ENCODE measurements at regions not wholly inside any gene's neighbourhood (a gene's known extent, or its start where the extent isn't known, plus 50 kb on each side); places are given as distances from the start of the nearest gene placed in this dataset.

DNA sequence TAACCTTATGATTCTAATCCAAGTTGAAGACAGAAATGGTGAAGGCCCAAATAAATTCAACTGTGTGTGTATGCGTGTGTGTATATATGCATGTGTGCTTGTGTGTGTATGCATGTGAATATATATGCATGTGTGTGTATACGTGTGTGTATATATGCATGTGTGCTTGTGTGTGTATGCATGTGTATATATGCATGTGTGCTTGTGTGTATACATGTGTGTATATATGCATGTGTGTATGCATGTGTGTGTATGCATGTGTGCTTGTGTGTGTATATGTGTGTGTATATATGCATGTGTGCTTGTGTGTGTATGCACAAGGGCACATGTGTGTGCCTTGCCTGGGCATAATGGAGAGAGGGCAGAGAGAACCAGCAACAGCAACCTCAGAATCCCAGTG lies 184.7 kb upstream of the PLPP4 start:
- TF ChIP-seq, protein P1, sequence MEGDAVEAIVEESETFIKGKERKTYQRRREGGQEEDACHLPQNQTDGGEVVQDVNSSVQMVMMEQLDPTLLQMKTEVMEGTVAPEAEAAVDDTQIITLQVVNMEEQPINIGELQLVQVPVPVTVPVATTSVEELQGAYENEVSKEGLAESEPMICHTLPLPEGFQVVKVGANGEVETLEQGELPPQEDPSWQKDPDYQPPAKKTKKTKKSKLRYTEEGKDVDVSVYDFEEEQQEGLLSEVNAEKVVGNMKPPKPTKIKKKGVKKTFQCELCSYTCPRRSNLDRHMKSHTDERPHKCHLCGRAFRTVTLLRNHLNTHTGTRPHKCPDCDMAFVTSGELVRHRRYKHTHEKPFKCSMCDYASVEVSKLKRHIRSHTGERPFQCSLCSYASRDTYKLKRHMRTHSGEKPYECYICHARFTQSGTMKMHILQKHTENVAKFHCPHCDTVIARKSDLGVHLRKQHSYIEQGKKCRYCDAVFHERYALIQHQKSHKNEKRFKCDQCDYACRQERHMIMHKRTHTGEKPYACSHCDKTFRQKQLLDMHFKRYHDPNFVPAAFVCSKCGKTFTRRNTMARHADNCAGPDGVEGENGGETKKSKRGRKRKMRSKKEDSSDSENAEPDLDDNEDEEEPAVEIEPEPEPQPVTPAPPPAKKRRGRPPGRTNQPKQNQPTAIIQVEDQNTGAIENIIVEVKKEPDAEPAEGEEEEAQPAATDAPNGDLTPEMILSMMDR (conservative IDR thresholded peaks at IDR 0.05; ENCODE audit: low read depth, low read length), result no peak
- no peak for TF ChIP-seq EZH2 (IDR thresholded peaks at IDR 0.05; ENCODE audit: borderline replicate concordance, low read depth, low read length, poor library complexity, severe bottlenecking)
